EH (cell line): ENCODE measurements at regions not wholly inside any gene's neighbourhood (a gene's known extent, or its start where the extent isn't known, plus 50 kb on each side); places are given as distances from the start of the nearest gene placed in this dataset.
"Not testable (repeated sequence)": the region's sequence is repeated elsewhere in the genome, so short reads cannot be mapped to it uniquely, and the experiment has no call there.

Source experiments
- DNase-seq: peaks from one replicate; pipeline ENCODE4 v3.0.0-alpha.2; 2015; ENCODE audit warnings: low read depth

- no peak for DNase-seq
Observed at GRCh38 chr11:82536706-82537105, 197.0 kb downstream of the FAM181B start.

- DNase-seq: no peak
Observed at GRCh38 chr11:82533628-82534327, 199.9 kb downstream of the FAM181B start.

GRCh38 chr11:82529936-82530335 lies 203.7 kb downstream of the FAM181B start:
- DNase-seq: no peak

GRCh38 chr11:82527081-82527584 lies 206.5 kb downstream of the FAM181B start:
- no peak for DNase-seq

GRCh38 chr11:82523141-82523540 lies 210.5 kb downstream of the FAM181B start:
- DNase-seq: no peak

GRCh38 chr11:82521427-82521826 lies 212.2 kb downstream of the FAM181B start:
- DNase-seq: no peak

- DNase-seq: no peak
Observed at GRCh38 chr11:82507288-82507687, 226.4 kb downstream of the FAM181B start.

- no peak for DNase-seq
Observed at GRCh38 chr11:82505379-82505778, 228.3 kb downstream of the FAM181B start.

- DNase-seq: not testable (repeated sequence)
Observed at GRCh38 chr11:82501174-82501573, 232.5 kb downstream of the FAM181B start.

- DNase-seq: no peak
Observed at GRCh38 chr11:82494988-82495432, 238.7 kb downstream of the FAM181B start.

- no peak for DNase-seq
Observed at GRCh38 chr11:82474876-82475275, 258.8 kb downstream of the FAM181B start.

- DNase-seq: no peak
Observed at GRCh38 chr11:82465481-82465880, 268.2 kb downstream of the FAM181B start.

- DNase-seq: no peak
Observed at GRCh38 chr11:82462608-82463242, 270.9 kb downstream of the FAM181B start.

GRCh38 chr11:82458761-82459160 lies 274.9 kb downstream of the FAM181B start:
- no peak for DNase-seq

- DNase-seq: no peak
Observed at GRCh38 chr11:82458147-82458546, 275.5 kb downstream of the FAM181B start.

- DNase-seq: no peak
Observed at GRCh38 chr11:82450996-82451395, 282.7 kb downstream of the FAM181B start.

GRCh38 chr11:82406611-82407010 lies 327.1 kb downstream of the FAM181B start:
- DNase-seq: no peak

- DNase-seq: no peak
Observed at GRCh38 chr11:82405421-82405820, 328.2 kb downstream of the FAM181B start.

GRCh38 chr11:82404981-82405380 lies 328.7 kb downstream of the FAM181B start:
- DNase-seq: no peak

GRCh38 chr11:82403640-82404305 lies 329.9 kb downstream of the FAM181B start:
- DNase-seq: no peak

GRCh38 chr11:82398300-82398815 lies 335.3 kb downstream of the FAM181B start:
- DNase-seq: no peak

GRCh38 chr11:82396639-82397038 lies 337.0 kb downstream of the FAM181B start:
- DNase-seq: not testable (repeated sequence)

- DNase-seq: no peak
Observed at GRCh38 chr11:82384308-82384707, 349.4 kb downstream of the FAM181B start.
